ENCODE measurements at regions not wholly inside any gene's neighbourhood (a gene's known extent, or its start where the extent isn't known, plus 50 kb on each side); places are given as distances from the start of the nearest gene placed in this dataset.

- Histone ChIP-seq H3K9me3 (ENCODE audit: low read length) (no peaks in the 10 kb centered on the region), H2AFZ (ENCODE audit: low read length) (no peak overlapping the region), H3K27me3 (ENCODE audit: control insufficient read depth in 1 of 2, insufficient read depth in 2 of 2, low read length in 2 of 2) (no peaks in the 10 kb centered on the region), H3K4me3 (replicated peaks in 1 of 3; ENCODE audit: insufficient read depth in 1 of 3, low read depth in 2 of 3, low read length in 3 of 3) (no peak overlapping the region), H3K27ac (ENCODE audit: extremely low read length, insufficient read depth, low read length) (no peak overlapping the region), H3K79me2 (ENCODE audit: insufficient read depth, low read length) (no peaks in the 10 kb centered on the region), H3K9ac (ENCODE audit: insufficient read depth, low read depth, low read length) (no peak overlapping the region), H3K4me1 (ENCODE audit: insufficient read depth, low read length) (no peaks in the 10 kb centered on the region), H4K20me1 (ENCODE audit: insufficient read depth, low read length) (no peaks in the 10 kb centered on the region), H3K4me2 (ENCODE audit: low read depth, low read length) (no peak overlapping the region), H3K36me3 (replicated peaks in 1 of 2; ENCODE audit: control insufficient read depth in 1 of 2, insufficient read depth in 2 of 2, low read length in 2 of 2) (no peaks in the 10 kb centered on the region)
- FAIRE-seq: no peak
- no peak for ATAC-seq
- BruUV-seq (replicated peaks): no TSS peak
- no peak for DNase-seq (ENCODE audit: low spot score)
- in situ Hi-C loops (cut with HindIII; ENCODE audit: extremely low pct_ligation_motif_present, low pct_unique_long_range_greater_than_20kb) (no loop called here), intact Hi-C loops (cut with micrococcal nuclease; ENCODE audit: unreplicated experiment) (no loop called here)
- WGBS (ENCODE audit: low lambda C conversion rate): 2% methylated on average over 3 of the region's 3 CpGs
- ChIA-PET CTCF (ENCODE audit: low intra/inter-chr PET ratio, low total read pairs) (no interaction called here), POLR2A (no interaction called here)
- TF ChIP-seq ZBTB49 (CRISPR knock-in tag; IDR thresholded peaks at IDR 0.05; ENCODE audit: borderline replicate concordance): no peak
- TF ChIP-seq DPF2 (CRISPR knock-in tag; IDR thresholded peaks at IDR 0.05; ENCODE audit: borderline replicate concordance, low read depth): no peak
- TF ChIP-seq ZNF556 (CRISPR knock-in tag; IDR thresholded peaks at IDR 0.05; ENCODE audit: borderline replicate concordance): no peak
- no peak for TF ChIP-seq FOXC1 (CRISPR knock-in tag; IDR thresholded peaks at IDR 0.05; ENCODE audit: borderline replicate concordance)
- TF ChIP-seq SOX13 (IDR thresholded peaks at IDR 0.05): no peak
- TF ChIP-seq SOX13 (CRISPR knock-in tag; conservative IDR thresholded peaks at IDR 0.05 in 1 of 2, IDR thresholded peaks at IDR 0.05 in 1 of 2): no peak
- no peak for TF ChIP-seq ZNF569 (CRISPR knock-in tag; IDR thresholded peaks at IDR 0.05; ENCODE audit: borderline replicate concordance)
- TF ChIP-seq PHF8 (CRISPR knock-in tag; IDR thresholded peaks at IDR 0.05): no peak
- TF ChIP-seq GATAD2A (CRISPR knock-in tag; IDR thresholded peaks at IDR 0.05): no peak
- no peak for TF ChIP-seq NFAT5 (CRISPR knock-in tag; IDR thresholded peaks at IDR 0.05)
- TF ChIP-seq CREM (IDR thresholded peaks at IDR 0.05): no peak
- TF ChIP-seq CREM (CRISPR knock-in tag; IDR thresholded peaks at IDR 0.05): no peak
- no peak for TF ChIP-seq SATB2 (CRISPR knock-in tag; IDR thresholded peaks at IDR 0.05)
- TF ChIP-seq ZNF326 (CRISPR knock-in tag; IDR thresholded peaks at IDR 0.05; ENCODE audit: borderline replicate concordance): no peak
- no peak for TF ChIP-seq ZSCAN31 (CRISPR knock-in tag; IDR thresholded peaks at IDR 0.05; ENCODE audit: low read depth)
- no peak for TF ChIP-seq HMG20B (CRISPR knock-in tag; conservative IDR thresholded peaks at IDR 0.05)
- no peak for TF ChIP-seq ZFYVE20 (CRISPR knock-in tag; IDR thresholded peaks at IDR 0.05; ENCODE audit: borderline replicate concordance, low read depth)
- no peak for TF ChIP-seq ELF1 (CRISPR knock-in tag; IDR thresholded peaks at IDR 0.05)
- TF ChIP-seq ATF2 (CRISPR knock-in tag; IDR thresholded peaks at IDR 0.05): no peak
These were observed 461.9 kb upstream of the PAPPA start for GRCh38 chr9:115691693-115692092.
